ENCODE measurements at regions not wholly inside any gene's neighbourhood (a gene's known extent, or its start where the extent isn't known, plus 50 kb on each side); places are given as distances from the start of the nearest gene placed in this dataset.

- FAIRE-seq = no peak
- DNase-seq (ENCODE audit: low read depth, low spot score) = no peak
- BruUV-seq (replicated peaks) = no TSS peak
- CTCF ChIA-PET = interaction anchor here (0.5 kb wide), 1 partner anchor 131 kb away, joined by 3 read pairs; no protein-coding TSS in a partner anchor
- TF ChIP-seq EZH2 (IDR thresholded peaks at IDR 0.05; ENCODE audit: borderline replicate concordance, low read depth, low read length, severe bottlenecking) (no peak), MYC (IDR thresholded peaks at IDR 0.05; ENCODE audit: low read depth, low read length) (no peak), JUN (IDR thresholded peaks at IDR 0.05; ENCODE audit: borderline replicate concordance, insufficient read depth, insufficient read length, low read depth) (no peak), MAX (IDR thresholded peaks at IDR 0.05; ENCODE audit: insufficient read depth, insufficient read length) (no peak), FOS (IDR thresholded peaks at IDR 0.05; ENCODE audit: borderline replicate concordance, insufficient read depth, low read length) (no peak), GATA2 (IDR thresholded peaks at IDR 0.05; ENCODE audit: insufficient read depth, insufficient read length, low read depth, low read length) (no peak), POLR2AphosphoS5 (IDR thresholded peaks at IDR 0.05; ENCODE audit: insufficient read depth, low read depth, low read length) (no peak), POLR2A (IDR thresholded peaks at IDR 0.05; ENCODE audit: low read depth, low read length) (no peak)
- TF ChIP-seq, protein P1, sequence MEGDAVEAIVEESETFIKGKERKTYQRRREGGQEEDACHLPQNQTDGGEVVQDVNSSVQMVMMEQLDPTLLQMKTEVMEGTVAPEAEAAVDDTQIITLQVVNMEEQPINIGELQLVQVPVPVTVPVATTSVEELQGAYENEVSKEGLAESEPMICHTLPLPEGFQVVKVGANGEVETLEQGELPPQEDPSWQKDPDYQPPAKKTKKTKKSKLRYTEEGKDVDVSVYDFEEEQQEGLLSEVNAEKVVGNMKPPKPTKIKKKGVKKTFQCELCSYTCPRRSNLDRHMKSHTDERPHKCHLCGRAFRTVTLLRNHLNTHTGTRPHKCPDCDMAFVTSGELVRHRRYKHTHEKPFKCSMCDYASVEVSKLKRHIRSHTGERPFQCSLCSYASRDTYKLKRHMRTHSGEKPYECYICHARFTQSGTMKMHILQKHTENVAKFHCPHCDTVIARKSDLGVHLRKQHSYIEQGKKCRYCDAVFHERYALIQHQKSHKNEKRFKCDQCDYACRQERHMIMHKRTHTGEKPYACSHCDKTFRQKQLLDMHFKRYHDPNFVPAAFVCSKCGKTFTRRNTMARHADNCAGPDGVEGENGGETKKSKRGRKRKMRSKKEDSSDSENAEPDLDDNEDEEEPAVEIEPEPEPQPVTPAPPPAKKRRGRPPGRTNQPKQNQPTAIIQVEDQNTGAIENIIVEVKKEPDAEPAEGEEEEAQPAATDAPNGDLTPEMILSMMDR (IDR thresholded peaks at IDR 0.05; ENCODE audit: extremely low read depth in 1 of 2, insufficient read depth in 1 of 2, low read depth in 1 of 2, low read length in 2 of 2) = no peak
- Histone ChIP-seq H3K9me3 (replicated peaks; ENCODE audit: control insufficient read depth, insufficient read depth, low read length) (no peaks in the 10 kb centered on the region), H2AFZ (ENCODE audit: low read depth, low read length) (no peak overlapping the region), H3K4me2 (ENCODE audit: insufficient read depth, low read length) (no peak overlapping the region), H3K27ac (ENCODE audit: insufficient read depth, low read depth, low read length) (no peak overlapping the region), H3K27me3 (ENCODE audit: control insufficient read depth in 2 of 2, insufficient read depth in 2 of 2, low read length in 2 of 2) (peaks cover 0 to 4% of the 10 kb centered on the region in 2 experiments), H3K4me1 (ENCODE audit: control insufficient read depth, extremely low read depth, insufficient read depth, low read length) (no peaks in the 10 kb centered on the region), H4K20me1 (replicated peaks; ENCODE audit: control insufficient read depth, extremely low read depth, insufficient read depth, low read length) (no peaks in the 10 kb centered on the region), H3K79me2 (ENCODE audit: control insufficient read depth, insufficient read depth, low read length) (no peaks in the 10 kb centered on the region), H3K36me3 (ENCODE audit: control insufficient read depth in 2 of 2, extremely low read depth in 1 of 2, insufficient read depth in 2 of 2, low read length in 2 of 2) (no peaks in the 10 kb centered on the region), H3K9me1 (replicated peaks; ENCODE audit: control insufficient read depth, extremely low read depth, insufficient read depth, low read length) (no peaks in the 10 kb centered on the region), H3K4me3 (replicated peaks in 1 of 3; ENCODE audit: insufficient read depth in 1 of 3, low read depth in 1 of 3, low read length in 3 of 3) (no peak overlapping the region), H3K9ac (replicated peaks; ENCODE audit: extremely low read depth, insufficient read depth, low read length) (no peak overlapping the region)
- POLR2A ChIA-PET = no interaction called here
- dilution Hi-C loops (cut with MboI; ENCODE audit: extremely low pct_ligation_motif_present, low sequenced_read_pairs) (no loop called here), intact Hi-C loops (cut with micrococcal nuclease) (no loop called here)
These were observed 65.4 kb upstream of the SLC6A6 start for GRCh38 chr3:14336749-14337598.
